GM23338 (cell line): ENCODE measurements at regions not wholly inside any gene's neighbourhood (a gene's known extent, or its start where the extent isn't known, plus 50 kb on each side); places are given as distances from the start of the nearest gene placed in this dataset.

Source experiments
- ATAC-seq: fragments of 200-7000 bp; cut with Tn5 transposase; 3 replicates; pipeline ENCODE4 v1.9.1; 2020
- DNase-seq: peaks from one replicate; pipeline ENCODE4 v3.0.0-alpha.2; 2015; ENCODE audit warnings: low spot score
- H2AFZ ChIP-seq: fragments of 200-600 bp; sonication (generic); 2 replicates; pipeline ENCODE4 v1.8.0; 2016; ENCODE audit warnings: antibody characterized with exemption, mild to moderate bottlenecking, moderate library complexity
- H3F3A ChIP-seq: fragments of 200-600 bp; sonication (generic); replicated peaks from 2 replicates; pipeline ENCODE4 v1.8.0; 2017; ENCODE audit warnings: antibody characterized with exemption, mixed run types, low read depth
- H3K27ac ChIP-seq: fragments of 200-600 bp; sonication (generic); 2 replicates; pipeline ENCODE4 v1.6.1; 2016; ENCODE audit warnings: low read depth
- H3K27me3 ChIP-seq: fragments of 200-600 bp; sonication (generic); 2 replicates; pipeline ENCODE4 v1.8.0; 2016; ENCODE audit warnings: mild to moderate bottlenecking, mixed run types, moderate library complexity; ENCODE audit not compliant: insufficient read depth
- H3K36me3 ChIP-seq: fragments of 200-600 bp; sonication (generic); 2 replicates; pipeline ENCODE4 v1.8.0; 2016; ENCODE audit warnings: mild to moderate bottlenecking; ENCODE audit not compliant: insufficient read depth
- H3K4me1 ChIP-seq: fragments of 200-600 bp; sonication (generic); 2 replicates; pipeline ENCODE4 v1.8.0; 2016; ENCODE audit warnings: mild to moderate bottlenecking, moderate library complexity; ENCODE audit not compliant: insufficient read depth
- H3K4me2 ChIP-seq: fragments of 200-600 bp; sonication (generic); 2 replicates; pipeline ENCODE4 v1.7.1; 2017; ENCODE audit warnings: mixed run types
- H3K4me3 ChIP-seq: fragments of 200-600 bp; sonication (generic); 2 replicates; pipeline ENCODE4 v1.6.1; 2016; ENCODE audit warnings: mixed run types
- H3K79me2 ChIP-seq: fragments of 200-600 bp; sonication (generic); replicated peaks from 2 replicates; pipeline ENCODE4 v1.8.0; 2017; ENCODE audit warnings: mild to moderate bottlenecking; ENCODE audit not compliant: insufficient read depth
- H3K9me2 ChIP-seq: fragments of 200-600 bp; sonication (generic); 2 replicates; pipeline ENCODE4 v1.8.0; 2017; ENCODE audit not compliant: insufficient read depth
- H4K20me1 ChIP-seq: fragments of 200-600 bp; sonication (generic); replicated peaks from 2 replicates; pipeline ENCODE4 v1.8.0; 2017; ENCODE audit warnings: mild to moderate bottlenecking; ENCODE audit not compliant: insufficient read depth
- H3K27ac Mint-ChIP-seq: 2 replicates; pipeline ENCODE4 v1.8.0; 2020; ENCODE audit warnings: inconsistent platforms, mild to moderate bottlenecking, moderate library complexity, mixed read lengths
- H3K27me3 Mint-ChIP-seq: 3 replicates; pipeline ENCODE4 v1.8.0; 2022; ENCODE audit warnings: low read depth, mild to moderate bottlenecking, moderate library complexity, mixed read lengths, inconsistent platforms; ENCODE audit not compliant: insufficient read depth, poor library complexity
- H3K36me3 Mint-ChIP-seq: 3 replicates; pipeline ENCODE4 v1.8.0; 2021; ENCODE audit warnings: low read depth, mild to moderate bottlenecking, inconsistent platforms, moderate library complexity, mixed read lengths
- H3K4me1 Mint-ChIP-seq: 3 replicates; pipeline ENCODE4 v1.8.0; 2020; ENCODE audit warnings: mild to moderate bottlenecking, inconsistent platforms, mixed read lengths
- H3K4me3 Mint-ChIP-seq: 3 replicates; pipeline ENCODE4 v1.8.0; 2021; ENCODE audit warnings: moderate library complexity, mild to moderate bottlenecking, inconsistent platforms, mixed read lengths
- H3K9me3 Mint-ChIP-seq: 3 replicates; pipeline ENCODE4 v1.8.0; 2020; ENCODE audit warnings: moderate library complexity, mild to moderate bottlenecking, inconsistent platforms, mixed read lengths
- CREB1 ChIP-seq: fragments of 250-450 bp; sonication (Bioruptor Pico); IDR thresholded peaks from 2 replicates; pipeline ENCODE4 v1.5.0; 2020; ENCODE audit warnings: low read depth, mild to moderate bottlenecking, moderate library complexity
- EZH2 ChIP-seq: fragments of 200-600 bp; sonication (generic); IDR thresholded peaks from one replicate; pipeline ENCODE4 v1.8.0; 2017; ENCODE audit warnings: antibody characterized with exemption, mild to moderate bottlenecking, low read depth; ENCODE audit not compliant: unreplicated experiment
- JUNB ChIP-seq: IDR thresholded peaks from one replicate; pipeline ENCODE4 v1.6.1; 2016; ENCODE audit warnings: antibody characterized with exemption; ENCODE audit not compliant: unreplicated experiment
- NANOG ChIP-seq: IDR thresholded peaks from 2 replicates; pipeline ENCODE4 v1.6.1; 2016; ENCODE audit warnings: antibody characterized with exemption, borderline replicate concordance
- ZNF331 ChIP-seq: fragments of 250-450 bp; sonication (Bioruptor Pico); IDR thresholded peaks from 2 replicates; pipeline ENCODE4 v1.5.0; 2020; ENCODE audit warnings: low read depth, mild to moderate bottlenecking, moderate library complexity
- TF ChIP-seq, protein P1 (sequence below): fragments of 250-450 bp; sonication (Bioruptor Pico); IDR thresholded peaks from 2 replicates; pipeline ENCODE4 v1.5.0; 2020; ENCODE audit warnings: mild to moderate bottlenecking, moderate library complexity

DNA sequence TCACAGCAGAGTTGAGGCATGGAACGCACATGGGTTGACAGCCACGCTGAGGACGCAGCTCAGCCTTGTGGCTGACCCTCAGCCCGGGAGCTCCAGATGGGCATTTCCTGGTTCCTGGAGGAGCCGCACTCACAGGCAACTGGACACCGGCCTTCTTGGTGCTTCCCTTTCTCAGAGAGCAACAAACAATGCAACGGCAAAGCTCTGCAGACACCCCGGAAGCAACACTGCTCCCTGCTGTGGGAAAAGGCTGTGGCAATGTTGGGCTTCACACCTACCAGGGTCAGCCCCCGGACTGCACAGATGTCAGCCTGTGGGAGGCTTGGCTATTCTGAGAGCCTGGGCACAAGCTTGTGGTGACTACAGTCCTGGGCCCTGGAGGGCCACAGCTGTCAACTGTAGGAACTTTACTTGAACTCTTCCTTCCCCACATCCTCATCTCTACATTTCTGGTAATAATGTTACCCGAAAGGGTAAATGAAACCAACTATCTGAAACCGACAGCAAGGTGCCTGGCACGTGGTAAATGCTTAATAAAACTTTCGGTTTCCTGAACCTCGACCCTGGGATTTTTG, 597.5 kb upstream of the MKI67 start:
- no peak for TF ChIP-seq NANOG
- no peak for TF ChIP-seq JUNB
- TF ChIP-seq, protein P1, sequence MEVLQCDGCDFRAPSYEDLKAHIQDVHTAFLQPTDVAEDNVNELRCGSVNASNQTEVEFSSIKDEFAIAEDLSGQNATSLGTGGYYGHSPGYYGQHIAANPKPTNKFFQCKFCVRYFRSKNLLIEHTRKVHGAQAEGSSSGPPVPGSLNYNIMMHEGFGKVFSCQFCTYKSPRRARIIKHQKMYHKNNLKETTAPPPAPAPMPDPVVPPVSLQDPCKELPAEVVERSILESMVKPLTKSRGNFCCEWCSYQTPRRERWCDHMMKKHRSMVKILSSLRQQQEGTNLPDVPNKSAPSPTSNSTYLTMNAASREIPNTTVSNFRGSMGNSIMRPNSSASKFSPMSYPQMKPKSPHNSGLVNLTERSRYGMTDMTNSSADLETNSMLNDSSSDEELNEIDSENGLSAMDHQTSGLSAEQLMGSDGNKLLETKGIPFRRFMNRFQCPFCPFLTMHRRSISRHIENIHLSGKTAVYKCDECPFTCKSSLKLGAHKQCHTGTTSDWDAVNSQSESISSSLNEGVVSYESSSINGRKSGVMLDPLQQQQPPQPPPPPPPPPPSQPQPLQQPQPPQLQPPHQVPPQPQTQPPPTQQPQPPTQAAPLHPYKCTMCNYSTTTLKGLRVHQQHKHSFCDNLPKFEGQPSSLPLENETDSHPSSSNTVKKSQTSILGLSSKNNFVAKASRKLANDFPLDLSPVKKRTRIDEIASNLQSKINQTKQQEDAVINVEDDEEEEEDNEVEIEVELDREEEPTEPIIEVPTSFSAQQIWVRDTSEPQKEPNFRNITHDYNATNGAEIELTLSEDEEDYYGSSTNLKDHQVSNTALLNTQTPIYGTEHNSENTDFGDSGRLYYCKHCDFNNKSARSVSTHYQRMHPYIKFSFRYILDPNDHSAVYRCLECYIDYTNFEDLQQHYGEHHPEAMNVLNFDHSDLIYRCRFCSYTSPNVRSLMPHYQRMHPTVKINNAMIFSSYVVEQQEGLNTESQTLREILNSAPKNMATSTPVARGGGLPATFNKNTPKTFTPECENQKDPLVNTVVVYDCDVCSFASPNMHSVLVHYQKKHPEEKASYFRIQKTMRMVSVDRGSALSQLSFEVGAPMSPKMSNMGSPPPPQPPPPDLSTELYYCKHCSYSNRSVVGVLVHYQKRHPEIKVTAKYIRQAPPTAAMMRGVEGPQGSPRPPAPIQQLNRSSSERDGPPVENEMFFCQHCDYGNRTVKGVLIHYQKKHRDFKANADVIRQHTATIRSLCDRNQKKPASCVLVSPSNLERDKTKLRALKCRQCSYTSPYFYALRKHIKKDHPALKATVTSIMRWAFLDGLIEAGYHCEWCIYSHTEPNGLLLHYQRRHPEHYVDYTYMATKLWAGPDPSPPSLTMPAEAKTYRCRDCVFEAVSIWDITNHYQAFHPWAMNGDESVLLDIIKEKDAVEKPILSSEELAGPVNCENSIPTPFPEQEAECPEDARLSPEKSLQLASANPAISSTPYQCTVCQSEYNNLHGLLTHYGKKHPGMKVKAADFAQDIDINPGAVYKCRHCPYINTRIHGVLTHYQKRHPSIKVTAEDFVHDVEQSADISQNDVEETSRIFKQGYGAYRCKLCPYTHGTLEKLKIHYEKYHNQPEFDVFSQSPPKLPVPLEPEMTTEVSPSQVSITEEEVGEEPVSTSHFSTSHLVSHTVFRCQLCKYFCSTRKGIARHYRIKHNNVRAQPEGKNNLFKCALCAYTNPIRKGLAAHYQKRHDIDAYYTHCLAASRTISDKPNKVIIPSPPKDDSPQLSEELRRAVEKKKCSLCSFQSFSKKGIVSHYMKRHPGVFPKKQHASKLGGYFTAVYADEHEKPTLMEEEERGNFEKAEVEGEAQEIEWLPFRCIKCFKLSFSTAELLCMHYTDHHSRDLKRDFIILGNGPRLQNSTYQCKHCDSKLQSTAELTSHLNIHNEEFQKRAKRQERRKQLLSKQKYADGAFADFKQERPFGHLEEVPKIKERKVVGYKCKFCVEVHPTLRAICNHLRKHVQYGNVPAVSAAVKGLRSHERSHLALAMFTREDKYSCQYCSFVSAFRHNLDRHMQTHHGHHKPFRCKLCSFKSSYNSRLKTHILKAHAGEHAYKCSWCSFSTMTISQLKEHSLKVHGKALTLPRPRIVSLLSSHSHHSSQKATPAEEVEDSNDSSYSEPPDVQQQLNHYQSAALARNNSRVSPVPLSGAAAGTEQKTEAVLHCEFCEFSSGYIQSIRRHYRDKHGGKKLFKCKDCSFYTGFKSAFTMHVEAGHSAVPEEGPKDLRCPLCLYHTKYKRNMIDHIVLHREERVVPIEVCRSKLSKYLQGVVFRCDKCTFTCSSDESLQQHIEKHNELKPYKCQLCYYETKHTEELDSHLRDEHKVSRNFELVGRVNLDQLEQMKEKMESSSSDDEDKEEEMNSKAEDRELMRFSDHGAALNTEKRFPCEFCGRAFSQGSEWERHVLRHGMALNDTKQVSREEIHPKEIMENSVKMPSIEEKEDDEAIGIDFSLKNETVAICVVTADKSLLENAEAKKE (CRISPR knock-in tag), result no peak
- TF ChIP-seq ZNF331 (CRISPR knock-in tag), result no peak
- Mint-ChIP-seq H3K9me3 (no peaks in the 10 kb centered on the region), H3K4me1 (peaks cover 20% of the 10 kb centered on the region)

DNA sequence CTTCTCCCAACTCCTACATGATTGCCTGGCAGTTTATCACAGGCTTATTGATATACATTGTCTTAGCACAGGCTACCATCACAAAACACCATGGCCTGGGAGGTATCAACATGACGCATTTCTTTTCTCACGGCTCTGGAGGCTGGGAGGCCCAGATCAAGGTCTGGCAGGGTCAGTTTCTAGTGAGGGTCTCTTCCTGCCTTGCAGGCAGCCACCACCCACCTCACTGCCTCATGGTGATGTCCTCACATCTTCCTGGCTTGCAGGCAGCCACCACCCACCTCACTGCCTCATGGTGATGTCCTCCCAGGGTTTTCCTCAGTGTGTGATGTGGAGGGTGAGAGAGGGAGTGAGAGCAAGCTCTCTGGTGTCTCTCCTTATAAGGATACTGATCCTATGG, 599.3 kb upstream of the MKI67 start:
- DNase-seq (no peak), ATAC-seq (no peak)
- H3K4me1 Mint-ChIP-seq, result peaks cover 17% of the 10 kb centered on the region
- no peaks in the 10 kb centered on the region for H3K9me2 ChIP-seq
- H3K27me3 Mint-ChIP-seq, result no peaks in the 10 kb centered on the region
- H2AFZ ChIP-seq, result no peak overlapping the region
- no peaks in the 10 kb centered on the region for H3K9me3 Mint-ChIP-seq
- no peak overlapping the region for H3K4me3 ChIP-seq
- no peaks in the 10 kb centered on the region for H3K27me3 ChIP-seq
- no peaks in the 10 kb centered on the region for H3K79me2 ChIP-seq
- H3K36me3 Mint-ChIP-seq, result no peaks in the 10 kb centered on the region
- H3K4me1 ChIP-seq, result peaks cover 8% of the 10 kb centered on the region
- no peaks in the 10 kb centered on the region for H3K36me3 ChIP-seq
- no peaks in the 10 kb centered on the region for H3F3A ChIP-seq
- H3K27ac Mint-ChIP-seq, result peak overlapping the region; percentile 74; the same call in 1 of the 2 replicates
- H3K27ac ChIP-seq, result no peak overlapping the region
- no peaks in the 10 kb centered on the region for H4K20me1 ChIP-seq
- H3K4me3 Mint-ChIP-seq, result no peak overlapping the region
- no peak overlapping the region for H3K4me2 ChIP-seq
- TF ChIP-seq EZH2, result no peak
- TF ChIP-seq CREB1 (CRISPR knock-in tag), result no peak
- TF ChIP-seq JUNB, result no peak
- TF ChIP-seq, protein P1 (CRISPR knock-in tag), result no peak

More for the DNA sequence above, 597.5 kb upstream of the MKI67 start:
- H3K27me3 ChIP-seq, result no peaks in the 10 kb centered on the region
- Mint-ChIP-seq H3K36me3 (no peaks in the 10 kb centered on the region), H3K27ac (no peak overlapping the region), H3K4me3 (no peak overlapping the region), H3K27me3 (no peaks in the 10 kb centered on the region)
- H2AFZ ChIP-seq, result no peak overlapping the region
- H4K20me1 ChIP-seq, result no peaks in the 10 kb centered on the region
- no peak for ATAC-seq
- no peak for DNase-seq
- H3K27ac ChIP-seq, result no peak overlapping the region
- no peaks in the 10 kb centered on the region for H3K36me3 ChIP-seq
- no peaks in the 10 kb centered on the region for H3K79me2 ChIP-seq
- no peak overlapping the region for H3K4me2 ChIP-seq
- H3K4me1 ChIP-seq, result peaks cover 8% of the 10 kb centered on the region
- H3F3A ChIP-seq, result no peaks in the 10 kb centered on the region
- 0 out of 2 replicates have a peak, but pooled peaks cover 6% of the 10 kb centered on the region for H3K9me2 ChIP-seq
- H3K4me3 ChIP-seq, result no peak overlapping the region
